Ecto neural progenitor cell (in vitro differentiated cells): ENCODE measurements at regions not wholly inside any gene's neighbourhood (a gene's known extent, or its start where the extent isn't known, plus 50 kb on each side); places are given as distances from the start of the nearest gene placed in this dataset.
"Not testable (repeated sequence)": the region's sequence is repeated elsewhere in the genome, so short reads cannot be mapped to it uniquely, and the experiment has no call there.

ENCODE experiments used
- DNase-seq: peaks from one replicate; pipeline ENCODE4 v3.0.0-alpha.2; 2018; ENCODE audit warnings: low spot score

DNA sequence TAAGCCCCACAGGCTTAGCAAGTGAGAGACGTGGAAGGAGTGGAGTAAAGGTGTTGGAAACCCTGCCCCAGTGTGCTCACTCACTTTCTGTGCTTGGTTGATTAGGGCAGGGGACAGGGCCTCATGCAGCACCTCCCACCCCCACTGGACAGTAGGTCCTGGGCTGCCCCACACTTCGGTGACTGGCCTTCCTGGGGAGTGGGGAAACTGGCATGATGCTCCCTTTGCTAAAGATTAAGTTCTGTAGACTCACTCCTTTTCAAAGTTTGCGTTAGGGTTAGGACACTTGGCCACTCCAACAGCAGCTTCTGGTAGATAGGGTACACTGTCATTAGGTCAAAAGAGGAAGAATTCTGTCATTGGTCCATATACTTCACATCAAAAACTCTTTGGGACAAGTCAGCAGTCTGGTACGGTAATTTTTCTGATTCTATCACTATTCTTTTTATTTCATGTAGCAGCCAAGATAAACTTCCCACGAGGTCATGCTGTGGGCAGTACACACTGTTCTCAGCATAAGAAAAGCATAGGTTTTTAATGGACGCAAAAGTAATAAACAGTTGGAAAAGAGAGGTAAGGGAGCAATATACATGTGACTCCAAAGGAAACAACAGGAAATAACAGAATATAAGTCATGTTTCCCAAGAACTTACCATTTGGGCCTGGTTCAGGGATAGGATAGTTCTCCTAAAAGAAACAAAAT is 106.6 kb upstream of the TERB2 start:
- DNase-seq = not testable (repeated sequence)

DNA sequence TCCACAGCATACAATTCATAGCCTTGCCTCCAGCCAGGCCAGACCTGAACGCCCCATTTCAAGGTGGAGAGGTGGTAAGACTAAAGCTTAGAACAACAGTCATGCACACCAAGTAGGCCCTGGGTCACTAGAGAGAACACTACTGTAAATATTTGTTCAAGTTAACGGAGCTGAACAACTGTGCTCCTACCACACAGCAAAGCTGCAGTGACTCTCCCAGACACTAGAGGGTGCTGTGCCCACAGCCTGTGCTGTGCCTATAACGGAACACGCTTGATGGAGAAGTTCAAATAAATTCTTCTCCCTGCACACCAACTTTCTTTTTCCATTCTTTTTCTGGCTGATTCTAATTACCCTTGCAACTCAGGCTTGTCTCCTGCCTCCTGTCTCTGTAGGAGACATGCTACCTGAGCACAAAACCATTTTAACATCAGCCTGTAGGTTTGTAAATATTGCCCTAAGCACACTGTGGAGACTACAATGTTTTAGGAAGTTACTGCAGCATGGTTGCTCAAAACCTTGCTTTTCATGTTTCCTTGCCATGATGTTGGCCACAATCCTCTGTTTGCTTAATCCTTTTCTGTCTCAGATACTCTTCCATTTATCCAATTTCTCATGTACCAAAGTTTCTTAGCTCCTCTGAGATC is 103.1 kb upstream of the TERB2 start:
- peak; percentile 63 for DNase-seq

DNA sequence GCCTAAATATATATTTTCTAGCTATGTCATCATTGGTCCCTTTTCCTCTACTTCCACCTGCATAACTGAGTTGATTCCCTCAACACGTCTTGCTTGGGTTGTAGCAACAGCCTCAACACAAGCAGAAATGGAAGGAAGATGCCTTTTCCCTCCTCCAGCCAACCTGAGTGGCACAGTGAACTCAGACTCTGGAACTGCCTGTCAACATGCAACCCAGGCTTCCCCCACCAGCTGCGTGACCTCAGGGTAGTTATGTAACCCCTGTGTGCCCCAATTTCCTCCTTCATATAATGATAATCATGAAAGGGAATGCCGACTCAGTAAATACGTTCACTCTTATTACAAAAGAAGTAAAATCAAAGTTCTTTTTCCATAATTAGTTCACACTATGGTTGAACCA is 101.8 kb upstream of the TERB2 start:
- DNase-seq = not testable (repeated sequence)

DNA sequence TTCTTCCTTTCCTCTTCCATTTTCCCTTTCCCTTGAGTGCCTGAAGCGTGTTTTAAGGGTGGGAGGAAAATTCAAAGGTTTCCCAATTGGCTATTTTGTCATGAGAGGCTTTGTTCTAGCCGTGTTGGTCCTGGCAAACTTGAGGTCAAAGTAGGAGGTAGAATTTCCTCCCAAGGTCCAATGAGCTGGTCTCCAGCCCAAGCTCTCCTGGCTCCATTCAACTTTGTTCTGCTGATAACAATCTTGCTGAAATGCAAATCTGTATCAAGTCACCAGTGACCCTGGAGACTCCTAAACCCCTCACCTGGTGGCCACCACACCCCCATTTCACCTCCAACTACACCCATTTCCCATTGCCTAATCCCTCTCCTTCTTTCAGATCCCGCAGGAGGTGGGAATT is 100.2 kb upstream of the TERB2 start:
- DNase-seq = not testable (repeated sequence)

DNA sequence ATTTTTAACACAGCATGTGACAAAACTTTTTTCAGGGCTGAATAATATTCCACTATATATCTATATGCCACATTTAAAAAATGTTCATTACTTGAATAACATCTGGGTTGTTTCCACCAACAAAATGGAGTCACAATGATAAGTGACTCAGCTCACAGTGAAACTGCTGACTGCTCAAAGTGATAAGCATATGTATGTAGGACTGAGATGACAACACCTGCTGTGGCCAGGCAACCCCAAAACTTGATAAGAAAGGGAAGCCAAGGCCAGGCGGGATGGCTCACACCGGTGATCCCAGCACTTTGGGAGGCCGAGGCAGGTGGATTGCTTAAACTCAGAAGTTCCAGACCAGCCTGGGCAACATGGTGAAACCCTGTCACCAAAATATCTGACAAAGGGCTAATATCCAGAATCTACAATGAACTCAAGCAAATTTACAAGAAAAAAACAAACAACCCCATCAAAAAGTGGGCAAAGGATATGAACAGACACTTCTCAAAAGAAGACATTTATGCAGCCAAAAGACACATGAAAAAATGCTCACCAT is 99.2 kb upstream of the TERB2 start:
- not testable (repeated sequence) for DNase-seq

DNA sequence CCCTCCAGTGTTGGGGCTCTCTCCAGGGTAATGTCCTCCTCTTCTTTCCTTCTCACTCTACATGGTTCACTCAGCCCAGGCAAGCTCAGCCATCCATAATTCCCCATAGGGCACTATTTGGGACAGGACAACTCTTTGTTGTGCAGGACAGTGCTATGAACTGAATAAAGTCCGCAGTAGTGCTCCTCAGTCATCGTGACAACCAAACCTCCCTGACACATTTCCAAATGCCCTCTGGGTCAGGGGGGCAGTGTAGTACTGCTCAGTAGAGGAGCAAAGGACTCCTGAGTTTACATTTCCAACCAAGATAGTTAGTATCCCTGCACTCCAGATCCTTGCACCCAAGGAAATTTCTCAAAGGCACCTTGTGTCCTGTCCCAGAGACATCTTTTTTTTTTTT is 97.4 kb upstream of the TERB2 start:
- DNase-seq = not testable (repeated sequence)

DNA sequence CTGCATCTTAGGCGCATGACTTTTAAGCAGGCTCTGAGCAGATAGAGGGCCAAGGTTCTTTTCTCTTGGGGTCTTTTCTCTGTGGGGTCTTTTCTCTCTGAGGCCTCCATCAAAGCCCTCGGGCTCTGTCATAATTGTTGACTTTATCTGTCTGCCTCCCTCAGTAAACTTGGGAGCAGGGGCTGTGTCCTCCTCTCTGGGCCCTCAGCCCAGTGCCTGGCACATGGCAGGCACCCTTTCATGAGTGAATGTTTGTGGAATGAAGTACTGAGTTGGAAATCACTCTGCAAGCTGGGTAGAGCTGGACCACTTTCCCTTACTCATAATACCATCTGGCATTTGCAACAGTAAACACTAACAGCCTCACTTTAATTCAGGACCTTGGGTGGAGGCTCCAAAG is 96.3 kb upstream of the TERB2 start:
- DNase-seq = not testable (repeated sequence)

DNA sequence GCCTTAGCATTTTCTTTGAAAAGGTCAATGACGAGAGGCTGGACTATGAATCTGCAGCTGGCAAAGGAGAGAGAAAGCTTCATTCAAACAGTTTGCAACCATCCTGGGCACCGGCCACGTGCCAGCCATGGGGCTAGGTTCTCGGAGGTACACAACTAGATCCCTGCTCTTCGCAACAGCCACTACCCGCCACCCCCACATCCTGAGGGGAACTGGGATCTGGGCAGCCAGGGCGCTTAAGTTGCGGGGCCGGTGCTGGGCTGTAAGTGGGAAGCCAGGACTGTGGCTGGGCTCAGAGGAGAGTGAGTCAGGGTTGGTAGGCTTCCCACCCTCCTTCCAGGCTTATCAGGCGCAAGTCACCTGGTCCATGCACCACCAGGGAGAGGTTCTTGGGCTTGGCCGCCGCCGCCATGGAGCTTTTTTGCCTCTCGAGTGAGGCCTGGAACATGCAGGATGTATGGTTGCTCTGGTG is 95.0 kb upstream of the TERB2 start:
- no peak for DNase-seq

DNA sequence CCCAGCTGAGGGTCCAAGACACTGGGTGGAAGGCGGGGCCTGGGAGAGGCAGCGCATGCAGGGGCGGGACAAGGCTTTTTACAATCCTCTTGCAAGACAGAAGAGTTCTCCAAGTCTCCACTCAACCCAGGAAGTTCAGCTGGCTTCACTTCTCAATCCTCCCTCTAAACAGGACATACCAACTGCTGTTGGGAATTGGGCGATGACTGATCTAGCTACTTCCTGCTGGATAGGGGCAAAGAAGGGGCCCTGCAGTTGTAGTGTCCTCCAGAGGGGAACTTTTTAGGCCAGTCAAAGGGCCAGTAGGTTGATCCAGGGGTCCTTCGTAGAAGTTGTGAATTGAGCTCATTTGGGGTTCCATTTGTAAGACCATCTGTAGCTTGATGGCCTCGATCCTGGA is 94.6 kb upstream of the TERB2 start:
- DNase-seq = no peak

DNA sequence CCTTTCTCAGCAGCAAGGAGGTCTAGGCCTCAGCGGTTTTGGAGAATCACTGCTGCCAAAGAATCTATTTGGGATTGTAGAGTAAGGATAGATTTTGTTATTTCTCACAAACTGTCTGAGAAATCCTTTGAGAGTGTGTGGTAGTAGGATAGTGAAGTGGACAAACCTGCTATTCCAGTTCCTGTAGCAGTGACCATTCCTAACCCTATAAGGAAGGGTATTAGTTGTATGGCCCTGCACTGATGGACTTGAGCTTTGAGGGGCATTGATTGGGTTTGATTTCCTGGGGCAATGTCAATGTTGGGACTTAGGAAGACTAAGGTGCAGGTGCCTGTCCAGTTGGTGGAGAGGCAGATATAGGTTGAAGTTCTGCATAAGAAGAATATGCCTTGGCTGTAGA is 93.6 kb upstream of the TERB2 start:
- not testable (repeated sequence) for DNase-seq

DNA sequence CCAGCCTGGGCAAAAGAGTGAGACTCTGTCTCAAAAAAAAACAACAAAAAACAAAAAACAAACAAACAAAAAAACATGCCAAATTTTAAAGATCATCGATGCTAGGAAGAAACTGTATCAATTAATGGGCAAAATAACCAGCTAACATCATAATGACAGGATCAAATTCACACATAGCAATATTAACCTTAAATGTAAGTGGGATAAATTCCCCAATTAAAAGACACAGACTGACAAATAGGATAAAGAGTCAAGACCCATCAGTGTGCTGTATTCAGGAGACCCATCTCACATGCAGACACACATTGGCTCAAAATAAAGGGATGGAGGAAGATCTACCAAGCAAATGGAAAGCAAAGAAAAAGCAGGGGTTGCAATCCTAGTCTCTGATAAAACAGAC is 88.4 kb upstream of the TERB2 start:
- not testable (repeated sequence) for DNase-seq

DNA sequence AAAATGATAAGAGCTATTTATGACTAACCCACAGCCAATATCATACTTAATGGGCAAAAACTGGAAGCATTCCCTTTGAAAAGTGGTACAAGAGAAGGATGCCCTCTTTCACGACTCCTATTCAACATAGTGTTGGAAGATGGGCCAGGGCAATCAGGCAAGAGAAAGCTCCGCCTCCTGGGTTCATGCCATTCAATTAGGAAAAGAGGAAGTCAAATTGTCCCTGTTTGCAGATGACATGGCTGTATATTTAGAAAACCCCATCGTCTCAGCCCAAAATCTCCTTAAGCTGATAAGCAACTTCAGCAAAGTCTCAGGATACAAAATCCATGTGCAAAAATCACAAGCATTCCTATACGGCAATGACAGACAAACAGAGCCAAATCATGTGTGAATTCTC is 86.4 kb upstream of the TERB2 start:
- DNase-seq = not testable (repeated sequence)

DNA sequence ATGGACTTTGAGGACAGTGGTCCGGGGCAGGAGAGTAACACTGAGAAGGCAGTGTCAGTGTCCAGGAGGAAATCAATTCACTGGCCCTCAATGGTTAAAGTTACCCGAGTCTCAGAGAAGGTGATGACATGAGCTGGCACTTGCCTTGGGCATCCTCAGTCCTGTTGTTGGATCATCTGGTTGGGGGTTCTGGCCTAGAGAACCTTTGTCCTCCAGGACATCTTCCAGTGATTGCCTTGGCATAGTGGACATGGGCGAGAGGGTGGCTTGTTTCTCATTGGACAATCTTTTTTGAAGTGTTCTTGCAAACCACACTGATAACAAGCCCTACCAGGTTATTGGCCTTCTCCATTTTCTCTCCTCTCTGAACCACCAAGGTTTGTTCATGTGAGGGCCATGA is 83.4 kb upstream of the TERB2 start:
- DNase-seq = no peak

DNA sequence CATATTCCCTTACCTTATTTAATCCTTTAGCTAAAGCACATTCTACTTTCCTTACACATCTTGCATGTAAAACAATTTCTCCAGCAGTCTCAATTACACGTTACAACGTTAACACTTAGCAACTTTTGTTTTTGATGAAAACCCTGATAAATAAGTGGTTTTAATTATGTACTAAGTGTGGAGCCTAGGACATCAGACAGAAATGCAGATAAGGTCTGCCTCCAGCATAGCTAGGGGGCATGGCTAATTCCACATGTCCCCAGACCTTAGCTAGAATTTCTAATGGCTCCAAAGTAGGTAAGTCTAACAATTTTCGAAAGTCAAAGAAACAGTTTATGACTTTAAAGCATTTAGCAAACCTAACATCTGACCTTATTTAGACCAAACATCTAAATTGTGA is 77.4 kb upstream of the TERB2 start:
- no peak for DNase-seq

DNA sequence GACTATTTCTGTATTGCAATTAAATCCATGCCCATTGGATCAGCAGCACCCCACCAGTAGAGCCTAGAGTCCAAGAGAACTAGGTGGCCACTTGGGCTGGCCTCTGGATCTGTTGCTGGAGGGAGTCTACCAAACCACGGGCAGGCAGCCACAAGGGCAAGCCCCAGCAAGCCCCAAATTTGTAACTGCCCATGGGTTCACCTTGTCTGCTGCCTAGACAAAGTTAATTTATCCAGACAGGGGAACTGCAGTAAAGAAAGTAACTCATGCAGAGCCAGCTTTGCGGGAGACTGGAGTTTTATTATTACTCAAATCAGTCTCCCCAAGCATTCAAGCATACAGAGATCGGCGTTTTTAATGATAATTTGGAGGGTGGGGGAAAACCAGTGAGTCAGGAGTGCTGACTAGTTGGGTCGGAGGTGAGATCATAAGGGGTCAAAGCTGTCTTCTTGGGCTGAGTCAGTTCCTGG is 74.0 kb upstream of the TERB2 start:
- DNase-seq = no peak

DNA sequence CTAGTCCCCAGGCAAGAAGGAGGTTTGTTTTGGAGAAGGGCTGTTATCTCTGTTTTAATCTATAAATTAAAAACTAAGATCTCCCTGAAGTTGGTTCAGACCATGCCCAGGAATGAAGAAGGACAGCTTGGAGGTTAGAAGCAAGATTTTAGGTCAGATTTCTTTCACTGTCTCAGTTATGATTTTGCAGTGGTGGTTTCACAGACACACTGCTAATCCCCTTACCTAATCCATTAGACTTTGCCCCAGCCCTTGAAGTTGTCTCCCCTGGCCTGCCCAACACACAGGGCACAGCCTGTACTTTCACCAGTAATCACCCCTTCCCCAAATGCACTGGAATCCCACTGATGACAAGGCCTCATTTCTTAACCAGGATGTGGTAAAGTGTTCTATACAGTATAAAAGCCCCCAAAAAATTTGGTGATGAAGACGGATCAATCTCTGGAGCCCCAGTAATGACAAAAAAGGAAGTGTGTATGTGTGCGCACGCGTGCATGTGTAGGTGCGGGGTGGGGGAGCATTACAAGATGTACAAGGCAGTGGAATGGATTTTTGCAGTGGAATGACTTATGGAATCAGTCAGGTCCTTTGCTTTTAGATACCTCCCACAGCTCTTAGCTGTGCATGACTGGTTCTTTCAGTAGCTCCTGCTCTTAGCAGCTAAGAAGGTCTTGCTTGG is 73.1 kb upstream of the TERB2 start:
- DNase-seq = no peak

DNA sequence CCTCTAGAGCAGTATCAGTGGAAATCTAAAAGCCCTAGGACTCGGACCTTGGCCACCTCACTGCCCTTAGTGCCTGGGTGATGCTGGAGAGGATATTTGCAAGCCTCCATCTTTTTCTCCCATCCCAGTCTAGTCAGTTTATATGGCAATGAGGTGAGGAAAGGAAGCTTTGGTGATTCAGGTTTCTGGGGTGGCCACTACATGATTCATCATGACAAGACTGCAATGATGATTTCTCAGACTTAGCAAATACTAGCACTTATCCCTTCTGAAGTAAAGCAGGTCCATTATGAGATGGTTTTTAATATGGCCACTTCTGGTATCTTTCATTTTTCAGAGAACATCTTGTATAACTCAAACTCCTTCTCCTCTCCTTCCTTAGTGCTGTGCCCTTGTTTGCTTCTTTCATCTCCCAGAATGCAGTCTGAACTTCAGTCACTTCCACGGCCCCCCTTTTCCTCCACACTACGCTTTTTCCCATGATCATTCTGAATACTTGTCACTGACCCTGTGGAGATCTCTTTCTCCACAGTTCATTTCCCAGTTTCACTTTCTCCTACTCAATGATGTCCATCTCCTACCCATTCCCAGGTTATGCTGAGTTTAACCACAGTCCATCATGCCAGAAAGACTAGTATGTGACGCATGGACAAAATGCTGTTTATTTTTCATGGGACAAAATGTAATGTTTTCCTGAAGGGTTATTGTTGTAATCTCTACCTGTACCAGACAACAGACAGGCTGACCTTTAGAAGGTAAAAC is 57.4 kb upstream of the TERB2 start:
- DNase-seq = not testable (repeated sequence)

DNA sequence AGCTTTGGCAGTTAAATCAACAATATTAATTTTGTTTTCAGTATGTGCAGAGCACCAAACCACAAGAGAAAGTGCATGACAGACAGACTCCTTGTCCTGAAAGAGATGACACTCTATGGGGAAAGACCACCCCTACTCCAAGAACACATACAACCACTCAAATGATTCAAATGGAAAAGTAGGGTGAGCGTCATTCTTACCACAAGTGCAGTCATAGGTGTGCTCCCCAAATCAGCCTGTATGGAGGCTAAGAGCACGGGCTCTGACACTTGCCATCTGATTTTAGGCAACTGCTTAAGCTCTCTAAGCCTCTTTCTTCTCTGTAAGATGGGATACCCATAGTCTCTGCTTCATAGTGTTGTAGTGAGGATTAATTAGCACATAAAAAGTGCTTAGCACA is 56.7 kb upstream of the TERB2 start:
- not testable (repeated sequence) for DNase-seq

DNA sequence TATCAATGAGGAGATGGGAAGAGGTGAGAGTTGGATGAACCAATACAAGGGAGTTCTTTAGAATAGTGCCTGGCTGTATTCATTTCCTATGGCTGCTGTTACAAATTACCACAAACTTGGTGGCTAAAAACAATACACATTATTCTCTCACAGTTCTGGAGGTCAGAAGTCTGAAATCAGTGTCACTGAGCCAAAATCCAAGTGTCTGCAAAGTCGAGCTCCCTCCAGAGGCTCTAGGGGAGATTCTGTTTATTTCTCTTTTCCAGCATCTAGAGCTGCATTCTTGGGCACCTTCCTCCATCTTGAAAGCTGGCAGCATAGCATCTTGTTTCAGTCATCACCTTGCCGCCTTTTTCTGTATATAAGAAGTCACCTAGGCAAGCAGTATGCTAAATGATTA is 55.7 kb upstream of the TERB2 start:
- not testable (repeated sequence) for DNase-seq

DNA sequence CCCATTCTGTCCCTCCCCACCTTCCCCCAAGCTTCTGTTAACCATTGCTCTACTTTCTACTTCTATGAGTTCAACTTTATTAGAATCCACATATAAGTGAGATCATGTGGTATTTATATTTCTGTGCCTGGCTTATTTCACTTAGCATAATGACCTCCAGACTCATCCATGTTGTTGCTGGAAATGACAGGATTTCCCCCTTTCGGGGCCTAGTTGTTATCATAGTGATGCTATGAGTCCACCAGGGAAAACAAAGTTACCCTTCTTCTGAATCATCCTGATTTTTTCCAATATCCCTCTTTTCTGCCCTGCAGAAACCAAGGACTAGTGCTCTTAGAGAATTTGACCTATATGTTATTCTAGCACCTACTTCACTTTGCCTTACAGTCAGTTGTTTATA is 53.2 kb upstream of the TERB2 start:
- not testable (repeated sequence) for DNase-seq

DNA sequence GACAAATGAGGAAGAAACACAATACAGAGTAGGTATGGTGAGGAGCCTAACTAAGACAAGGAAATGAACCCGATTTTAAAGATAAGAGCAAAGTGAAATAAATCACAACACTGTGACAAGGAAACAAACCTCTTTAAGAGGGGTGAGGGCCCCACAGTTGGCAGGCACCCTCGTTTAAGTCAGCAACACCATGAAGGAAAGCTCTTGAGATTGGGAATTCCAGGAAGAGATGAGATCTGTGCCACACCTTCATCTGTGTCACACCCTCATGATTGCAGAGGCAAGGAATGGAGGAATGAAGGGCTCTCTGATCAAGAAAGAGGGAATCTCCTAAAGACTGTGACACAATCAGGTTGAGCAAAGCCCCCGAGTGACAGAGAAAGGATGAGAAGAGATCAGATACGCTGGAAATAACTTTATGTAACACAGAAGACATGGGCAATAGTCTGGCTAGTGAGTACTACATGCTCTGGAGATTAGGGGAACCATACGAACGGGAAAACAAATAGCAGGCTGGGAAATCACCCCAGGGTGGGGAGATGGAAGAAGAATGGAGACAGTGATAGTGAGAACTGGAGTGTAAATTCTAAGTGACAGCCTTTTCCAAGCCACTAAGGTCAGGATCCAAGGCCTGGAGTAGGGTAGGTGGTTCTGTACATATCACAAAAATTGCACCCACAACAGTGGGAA is 51.7 kb upstream of the TERB2 start:
- DNase-seq = not testable (repeated sequence)
